Testis (tissue), 2 donors: ENCODE measurements at regions not wholly inside any gene's neighbourhood (a gene's known extent, or its start where the extent isn't known, plus 50 kb on each side); places are given as distances from the start of the nearest gene placed in this dataset.

Source experiments
- POLR2A ChIP-seq: fragments of 450-650 bp; IDR thresholded peaks from one replicate; pipeline ENCODE4 v1.6.1; 2017; ENCODE audit warnings: antibody characterized with exemption, mild to moderate bottlenecking, moderate library complexity
- TF ChIP-seq, protein P1 (sequence below), 3 experiments: fragments of 450-650 bp in 2 of 3; fragments of 200-600 bp in 1 of 3; sonication (generic) in 1 of 3; IDR thresholded peaks; one replicate each; pipeline ENCODE4 v1.5.1; 2016 to 2019; ENCODE audit warnings: antibody characterized with exemption in 3 of 3, mild to moderate bottlenecking in 2 of 3, moderate library complexity in 1 of 3

DNA sequence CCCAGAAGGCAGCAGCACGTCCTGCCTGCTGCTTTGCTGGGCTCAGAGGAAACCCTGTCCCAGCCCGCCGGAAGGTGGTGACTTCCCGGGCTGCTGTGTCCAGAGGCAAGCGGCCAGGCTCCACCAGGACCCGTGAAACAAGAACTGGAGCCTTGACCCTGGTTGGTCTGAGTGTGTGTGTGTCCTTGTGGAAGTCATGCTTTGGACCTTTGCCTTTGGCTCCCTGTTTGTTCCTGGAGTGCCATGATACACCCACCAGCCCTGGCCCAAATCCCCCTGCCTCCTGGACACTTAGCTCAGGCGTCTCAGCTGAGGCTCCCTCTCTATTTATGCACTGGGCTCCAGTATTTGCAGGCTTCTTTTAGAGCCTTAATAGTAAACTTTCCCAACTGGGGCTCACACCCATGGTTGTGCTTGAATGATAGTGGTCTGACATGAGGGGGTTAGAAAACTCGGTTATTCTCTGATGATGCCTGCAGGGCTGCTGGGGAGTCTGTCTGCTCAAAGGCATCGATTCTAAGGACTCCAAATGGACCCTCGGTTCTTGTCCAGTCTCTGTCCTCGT, 72.2 kb downstream of the C9orf50 start:
- TF ChIP-seq, protein P1, sequence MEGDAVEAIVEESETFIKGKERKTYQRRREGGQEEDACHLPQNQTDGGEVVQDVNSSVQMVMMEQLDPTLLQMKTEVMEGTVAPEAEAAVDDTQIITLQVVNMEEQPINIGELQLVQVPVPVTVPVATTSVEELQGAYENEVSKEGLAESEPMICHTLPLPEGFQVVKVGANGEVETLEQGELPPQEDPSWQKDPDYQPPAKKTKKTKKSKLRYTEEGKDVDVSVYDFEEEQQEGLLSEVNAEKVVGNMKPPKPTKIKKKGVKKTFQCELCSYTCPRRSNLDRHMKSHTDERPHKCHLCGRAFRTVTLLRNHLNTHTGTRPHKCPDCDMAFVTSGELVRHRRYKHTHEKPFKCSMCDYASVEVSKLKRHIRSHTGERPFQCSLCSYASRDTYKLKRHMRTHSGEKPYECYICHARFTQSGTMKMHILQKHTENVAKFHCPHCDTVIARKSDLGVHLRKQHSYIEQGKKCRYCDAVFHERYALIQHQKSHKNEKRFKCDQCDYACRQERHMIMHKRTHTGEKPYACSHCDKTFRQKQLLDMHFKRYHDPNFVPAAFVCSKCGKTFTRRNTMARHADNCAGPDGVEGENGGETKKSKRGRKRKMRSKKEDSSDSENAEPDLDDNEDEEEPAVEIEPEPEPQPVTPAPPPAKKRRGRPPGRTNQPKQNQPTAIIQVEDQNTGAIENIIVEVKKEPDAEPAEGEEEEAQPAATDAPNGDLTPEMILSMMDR (IDR thresholded peaks at IDR 0.05), result no peak
- no peak for TF ChIP-seq POLR2A
